ENCODE measurements at regions not wholly inside any gene's neighbourhood (a gene's known extent, or its start where the extent isn't known, plus 50 kb on each side); places are given as distances from the start of the nearest gene placed in this dataset.

- TF ChIP-seq CTCF (IDR thresholded peaks at IDR 0.05; ENCODE audit: extremely low read depth in 1 of 2, insufficient read depth in 1 of 2, low read depth in 1 of 2, low read length in 2 of 2) (no peak), EZH2 (IDR thresholded peaks at IDR 0.05; ENCODE audit: borderline replicate concordance, low read depth, low read length, severe bottlenecking) (no peak), POLR2A (IDR thresholded peaks at IDR 0.05; ENCODE audit: low read depth, low read length) (no peak), POLR2AphosphoS5 (IDR thresholded peaks at IDR 0.05; ENCODE audit: insufficient read depth, low read depth, low read length) (no peak)
Observed at GRCh38 chr7:79646278-79646677, 192.8 kb upstream of the MAGI2 start.

All from endothelial cell of umbilical vein (primary cell).